GM18858 (cell line): ENCODE measurements at regions not wholly inside any gene's neighbourhood (a gene's known extent, or its start where the extent isn't known, plus 50 kb on each side); places are given as distances from the start of the nearest gene placed in this dataset.
"Not testable (repeated sequence)": the region's sequence is repeated elsewhere in the genome, so short reads cannot be mapped to it uniquely, and the experiment has no call there.

ENCODE experiments used
- ATAC-seq: cut with Tn5 transposase; IDR thresholded peaks from one replicate; pipeline ENCODE4 v1.9.1; 2021; ENCODE audit not compliant: unreplicated experiment

GRCh38 chr4:4030509-4030908, 196.2 kb downstream of the OTOP1 start:
- not testable (repeated sequence) for ATAC-seq

DNA sequence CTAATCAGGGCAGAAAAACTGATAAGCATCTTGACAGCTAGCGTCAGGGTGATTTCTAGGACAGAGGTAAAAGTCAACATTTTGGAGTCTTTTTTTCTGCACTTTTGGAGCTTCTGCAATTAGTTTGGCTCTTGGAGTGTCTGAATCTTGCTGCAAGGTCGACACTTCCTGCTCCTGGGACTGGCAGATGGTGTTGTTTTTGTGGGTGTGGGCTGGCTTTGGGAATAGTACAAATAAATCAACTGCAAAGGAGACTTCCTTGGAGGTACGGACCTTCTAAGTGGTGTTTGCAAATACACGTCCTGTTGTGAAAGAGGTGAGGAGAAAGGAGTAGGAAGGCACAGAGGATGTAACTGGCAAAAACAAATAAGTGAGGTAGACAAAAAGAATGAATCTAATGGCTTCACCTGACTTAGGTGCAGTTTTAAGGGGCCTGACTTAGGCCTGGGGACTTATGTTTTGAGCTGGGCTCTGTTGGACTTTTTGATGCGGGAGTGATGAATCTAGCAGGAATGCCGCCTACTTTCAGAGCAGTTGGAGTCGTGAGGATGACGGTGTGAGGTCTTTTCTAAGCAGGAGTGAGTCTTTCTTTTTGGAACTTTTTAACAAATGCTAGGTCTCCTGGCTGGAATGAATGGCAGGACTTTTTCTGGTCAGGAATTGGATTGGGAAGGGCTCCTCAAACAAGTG, 195.1 kb downstream of the OTOP1 start:
- not testable (repeated sequence) for ATAC-seq

DNA sequence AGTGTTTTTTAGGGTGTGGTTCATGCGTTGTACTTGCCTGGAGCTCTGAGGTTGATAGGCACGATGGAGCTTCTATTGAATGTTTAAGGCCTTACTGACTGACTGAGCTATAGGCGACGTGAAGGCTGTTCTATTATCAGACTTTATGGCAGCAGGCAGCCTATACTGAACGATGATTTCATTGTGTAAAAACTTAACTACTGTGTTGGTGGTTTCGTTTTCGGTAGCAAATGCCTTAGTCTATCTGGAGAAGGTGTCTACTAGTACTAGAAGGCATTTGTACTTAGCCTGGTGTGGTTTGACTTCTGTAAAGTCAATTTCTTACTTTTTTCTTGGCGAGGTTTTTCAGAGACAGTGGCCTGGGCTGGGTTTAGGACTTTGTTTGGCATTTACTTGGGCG, 194.4 kb downstream of the OTOP1 start:
- not testable (repeated sequence) for ATAC-seq

- ATAC-seq: not testable (repeated sequence)
These were observed 193.7 kb downstream of the OTOP1 start for GRCh38 chr4:4032801-4033605.

DNA sequence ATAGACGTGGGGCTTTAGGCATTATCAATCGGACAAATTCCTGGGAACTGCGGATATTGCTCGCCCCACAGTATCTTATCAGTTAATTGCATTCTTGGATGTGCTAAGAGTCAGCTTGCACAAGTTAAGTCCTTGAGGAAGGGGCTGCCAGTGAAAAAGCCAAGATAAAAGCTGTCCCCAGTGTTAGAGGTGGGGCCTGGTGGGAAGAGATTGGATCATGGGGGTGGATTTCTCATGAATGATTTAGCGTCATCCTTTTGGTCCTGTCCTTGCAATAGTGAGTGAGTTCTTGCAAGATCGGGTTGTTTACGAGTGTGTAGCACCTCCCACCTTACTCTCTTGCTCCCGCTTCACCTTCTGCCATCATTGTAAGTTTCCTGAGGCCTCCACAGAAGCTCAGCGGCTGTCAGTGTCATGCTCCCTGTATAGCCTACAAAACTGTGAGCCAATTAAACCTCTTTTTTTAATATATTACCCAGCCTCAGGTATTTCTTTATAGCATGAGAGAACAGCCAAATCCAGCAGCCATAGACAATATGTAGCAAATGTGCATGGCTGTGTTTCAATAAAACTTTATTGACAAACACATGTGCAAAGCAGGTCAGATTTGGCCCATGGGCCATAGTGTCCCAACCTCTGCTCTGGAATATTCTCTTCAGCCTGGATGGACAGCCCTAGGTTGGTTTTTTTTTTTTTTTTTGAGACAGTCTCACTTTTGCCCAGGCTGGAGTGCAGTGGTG, 189.2 kb downstream of the OTOP1 start:
- not testable (repeated sequence) for ATAC-seq

DNA sequence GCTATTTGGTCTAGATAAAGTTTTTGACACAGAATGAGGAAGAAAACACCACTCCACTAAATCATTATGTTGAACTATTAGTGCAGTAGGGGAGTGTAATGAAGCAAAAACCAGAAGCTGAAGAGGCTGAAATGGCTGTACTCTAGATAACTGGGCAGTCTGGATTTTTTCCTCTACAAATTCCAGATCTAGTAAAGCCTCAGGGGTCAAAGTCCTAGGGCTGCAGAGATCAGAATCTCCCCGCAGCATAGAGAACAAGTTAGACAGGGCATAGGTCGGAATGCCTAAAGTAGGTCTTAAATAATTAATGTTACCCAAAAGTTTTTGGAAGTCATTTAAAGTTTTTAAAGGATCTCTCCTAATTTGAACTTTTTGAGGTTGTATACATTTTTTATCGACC, 180.9 kb downstream of the OTOP1 start:
- not testable (repeated sequence) for ATAC-seq

DNA sequence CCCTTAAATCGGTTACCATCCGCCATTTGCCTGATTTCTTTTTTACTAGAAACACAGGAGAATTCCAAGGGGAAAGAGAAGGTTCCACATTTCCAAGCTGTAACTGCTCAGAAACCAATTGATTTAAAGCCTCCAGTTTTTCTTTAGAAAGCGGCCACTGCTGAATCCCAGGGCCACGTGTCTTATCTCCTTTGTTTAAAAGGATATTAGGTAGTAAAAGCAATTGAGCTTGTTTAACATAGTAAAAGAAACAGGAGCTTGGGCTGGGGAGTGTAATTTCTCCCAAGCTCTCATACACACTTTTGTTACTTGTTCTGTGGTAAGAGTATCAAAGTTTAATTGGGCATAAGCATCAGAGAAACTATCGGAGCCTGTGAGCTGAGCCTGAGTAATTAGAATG, 180.0 kb downstream of the OTOP1 start:
- ATAC-seq: not testable (repeated sequence)

GRCh38 chr4:4047202-4047601, 179.5 kb downstream of the OTOP1 start:
- ATAC-seq: not testable (repeated sequence)

- ATAC-seq: not testable (repeated sequence)
These were observed 178.5 kb downstream of the OTOP1 start for GRCh38 chr4:4048227-4048626.

- ATAC-seq: not testable (repeated sequence)
These were observed 175.9 kb downstream of the OTOP1 start for GRCh38 chr4:4050781-4051180.

GRCh38 chr4:4052933-4053332, 173.8 kb downstream of the OTOP1 start:
- not testable (repeated sequence) for ATAC-seq

DNA sequence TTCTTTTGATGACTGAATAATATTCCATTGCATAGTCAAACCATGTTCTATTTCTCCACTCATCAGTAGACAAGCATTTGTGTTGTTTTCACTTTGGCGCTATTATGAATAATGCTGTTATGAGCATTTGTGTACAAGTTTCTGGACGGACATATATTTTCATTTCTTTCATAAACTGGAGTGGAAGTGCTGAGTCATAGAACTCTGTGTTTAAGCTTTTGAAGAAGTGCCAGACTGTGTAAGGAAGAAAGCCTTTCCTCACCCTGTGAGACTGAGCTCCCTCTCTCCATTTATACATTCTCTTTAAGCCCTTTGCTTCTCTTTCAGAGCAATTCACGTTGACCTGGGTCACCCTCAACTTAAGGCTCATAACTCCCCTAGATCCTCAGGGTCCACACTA, 169.5 kb downstream of the OTOP1 start:
- ATAC-seq: not testable (repeated sequence)

- not testable (repeated sequence) for ATAC-seq
These were observed 142.6 kb downstream of the OTOP1 start for GRCh38 chr4:4084171-4084570.

GRCh38 chr4:4089716-4090419, 136.9 kb downstream of the OTOP1 start:
- not testable (repeated sequence) for ATAC-seq

DNA sequence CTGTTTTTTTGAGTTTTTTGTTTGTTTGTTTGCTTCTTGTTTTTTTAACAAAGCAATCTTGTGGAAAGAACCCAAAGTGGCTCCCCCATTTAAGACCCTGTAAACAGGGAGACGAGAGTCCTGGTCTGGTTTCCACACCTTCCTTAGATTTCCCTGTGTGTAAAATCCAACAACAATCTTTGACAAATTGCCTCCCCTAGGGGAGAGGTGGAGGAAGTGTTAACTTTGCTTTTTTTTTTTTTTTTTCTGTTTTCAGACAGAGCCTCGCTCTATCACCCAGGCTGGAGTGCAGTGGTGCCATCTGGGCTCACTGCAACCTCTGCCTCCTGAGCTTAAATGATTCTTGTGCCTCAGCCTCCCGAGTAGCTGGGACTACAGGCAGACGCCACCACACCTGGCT, 136.0 kb downstream of the OTOP1 start:
- not testable (repeated sequence) for ATAC-seq

GRCh38 chr4:4092159-4092558, 134.6 kb downstream of the OTOP1 start:
- ATAC-seq: not testable (repeated sequence)

GRCh38 chr4:4099610-4100009, 127.1 kb downstream of the OTOP1 start:
- ATAC-seq: not testable (repeated sequence)

GRCh38 chr4:4106923-4107322, 119.8 kb downstream of the OTOP1 start:
- not testable (repeated sequence) for ATAC-seq

GRCh38 chr4:4107411-4108107, 119.2 kb downstream of the OTOP1 start:
- not testable (repeated sequence) for ATAC-seq

DNA sequence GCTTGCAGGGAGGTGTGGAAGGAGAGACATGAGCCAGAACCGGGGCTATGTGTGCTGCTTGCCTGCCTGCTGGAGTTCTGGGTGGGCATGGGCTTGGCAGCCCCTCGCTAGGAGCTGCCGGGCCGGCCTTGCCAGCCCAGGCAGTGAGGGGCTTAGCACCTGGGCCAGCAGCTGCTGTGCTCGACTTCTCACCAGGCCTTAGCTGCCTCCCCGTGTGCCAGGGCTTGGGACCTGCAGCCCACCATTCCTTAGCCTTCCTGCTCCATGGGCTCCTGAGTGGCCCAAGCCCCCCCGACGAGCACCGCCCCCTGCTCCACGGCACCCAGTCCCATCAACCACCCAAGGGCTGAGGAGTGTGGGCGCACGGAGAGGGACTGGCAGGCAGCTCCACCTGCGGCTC, 111.3 kb downstream of the OTOP1 start:
- not testable (repeated sequence) for ATAC-seq
